HG02763 (cell line): ENCODE measurements at regions not wholly inside any gene's neighbourhood (a gene's known extent, or its start where the extent isn't known, plus 50 kb on each side); places are given as distances from the start of the nearest gene placed in this dataset.
"Not testable (repeated sequence)": the region's sequence is repeated elsewhere in the genome, so short reads cannot be mapped to it uniquely, and the experiment has no call there.

ENCODE experiments used
- ATAC-seq: cut with Tn5 transposase; IDR thresholded peaks from one replicate; pipeline ENCODE4 v1.9.1; 2021; ENCODE audit warnings: mild to moderate bottlenecking, moderate library complexity; ENCODE audit not compliant: unreplicated experiment

- no peak for ATAC-seq
These were observed 315.3 kb downstream of the PTTG2 start for GRCh38 chr4:38275331-38276100.

- ATAC-seq: no peak
These were observed 318.1 kb downstream of the PTTG2 start for GRCh38 chr4:38278255-38278654.

- ATAC-seq: no peak
These were observed 318.9 kb downstream of the PTTG2 start for GRCh38 chr4:38279077-38279476.

GRCh38 chr4:38279650-38280322, 319.6 kb downstream of the PTTG2 start:
- ATAC-seq: no peak

- no peak for ATAC-seq
These were observed 320.1 kb downstream of the PTTG2 start for GRCh38 chr4:38280323-38280706.

GRCh38 chr4:38281371-38282071, 321.3 kb downstream of the PTTG2 start:
- no peak for ATAC-seq

GRCh38 chr4:38283724-38284123, 323.5 kb downstream of the PTTG2 start:
- no peak for ATAC-seq

GRCh38 chr4:38284294-38285030, 324.3 kb downstream of the PTTG2 start:
- no peak for ATAC-seq

- ATAC-seq: no peak
These were observed 327.1 kb downstream of the PTTG2 start for GRCh38 chr4:38287101-38287851.

GRCh38 chr4:38289553-38289952, 329.4 kb downstream of the PTTG2 start:
- ATAC-seq: no peak

GRCh38 chr4:38290366-38290765, 330.2 kb downstream of the PTTG2 start:
- ATAC-seq: no peak

GRCh38 chr4:38290914-38291313, 330.7 kb downstream of the PTTG2 start:
- ATAC-seq: no peak

GRCh38 chr4:38292529-38292928, 332.3 kb downstream of the PTTG2 start:
- ATAC-seq: no peak

- ATAC-seq: no peak
These were observed 334.0 kb downstream of the PTTG2 start for GRCh38 chr4:38294238-38294637.

GRCh38 chr4:38297061-38297460, 336.9 kb downstream of the PTTG2 start:
- no peak for ATAC-seq

- ATAC-seq: no peak
These were observed 338.9 kb downstream of the PTTG2 start for GRCh38 chr4:38298868-38299713.

- no peak for ATAC-seq
These were observed 342.7 kb downstream of the PTTG2 start for GRCh38 chr4:38302910-38303309.

- not testable (repeated sequence) for ATAC-seq
These were observed 344.3 kb downstream of the PTTG2 start for GRCh38 chr4:38304460-38304859.

- peak; percentile 57 for ATAC-seq
These were observed 346.4 kb downstream of the PTTG2 start for GRCh38 chr4:38306482-38307071.
